ENCODE measurements at regions not wholly inside any gene's neighbourhood (a gene's known extent, or its start where the extent isn't known, plus 50 kb on each side); places are given as distances from the start of the nearest gene placed in this dataset.

GRCh38 chr20:60286764-60287163 lies 328.5 kb downstream of the CDH26 start:
- Histone ChIP-seq H3K9me3 (ENCODE audit: severe bottlenecking) (peaks cover 21% of the 10 kb centered on the region), H3K36me3 (no peaks in the 10 kb centered on the region), H3K27me3 (ENCODE audit: insufficient read depth, low read depth, severe bottlenecking) (peaks cover 40% of the 10 kb centered on the region), H3K27ac (no peak overlapping the region), H3K4me3 (ENCODE audit: low read depth, low read length) (no peak overlapping the region)
- DNase-seq = no peak
- TF ChIP-seq CTCF (IDR thresholded peaks at IDR 0.05; ENCODE audit: low read depth, low read length) = no peak

- H3K27ac ChIP-seq = no peak overlapping the region
- H3K4me3 ChIP-seq (ENCODE audit: low read depth, low read length) = no peak overlapping the region
- TF ChIP-seq CTCF (IDR thresholded peaks at IDR 0.05; ENCODE audit: low read depth, low read length) = no peak
Observed at GRCh38 chr20:60288945-60289344, 330.7 kb downstream of the CDH26 start.

GRCh38 chr20:60292001-60292520 lies 333.8 kb downstream of the CDH26 start:
- no peak for DNase-seq
- H3K36me3 ChIP-seq = no peaks in the 10 kb centered on the region
- TF ChIP-seq CTCF (IDR thresholded peaks at IDR 0.05; ENCODE audit: low read depth, low read length) = no peak

More at GRCh38 chr20:60288945-60289344, 330.7 kb downstream of the CDH26 start:
- Histone ChIP-seq H3K9me3 (ENCODE audit: severe bottlenecking) (peaks cover 11% of the 10 kb centered on the region), H3K27me3 (ENCODE audit: insufficient read depth, low read depth, severe bottlenecking) (peaks cover 40% of the 10 kb centered on the region), H3K36me3 (no peaks in the 10 kb centered on the region)
- no peak for DNase-seq

GRCh38 chr20:60294632-60295031 lies 336.4 kb downstream of the CDH26 start:
- Histone ChIP-seq H3K27me3 (ENCODE audit: insufficient read depth, low read depth, severe bottlenecking) (peaks cover 39% of the 10 kb centered on the region), H3K36me3 (no peaks in the 10 kb centered on the region), H3K27ac (no peak overlapping the region), H3K4me3 (ENCODE audit: low read depth, low read length) (no peak overlapping the region), H3K9me3 (ENCODE audit: severe bottlenecking) (peaks cover 4% of the 10 kb centered on the region)
- no peak for DNase-seq
- no peak for TF ChIP-seq CTCF (IDR thresholded peaks at IDR 0.05; ENCODE audit: low read depth, low read length)

More at GRCh38 chr20:60292001-60292520, 333.8 kb downstream of the CDH26 start:
- Histone ChIP-seq H3K27ac (no peak overlapping the region), H3K27me3 (ENCODE audit: insufficient read depth, low read depth, severe bottlenecking) (peaks cover 36% of the 10 kb centered on the region), H3K4me3 (ENCODE audit: low read depth, low read length) (no peak overlapping the region), H3K9me3 (ENCODE audit: severe bottlenecking) (peaks cover 4% of the 10 kb centered on the region)

GRCh38 chr20:60295214-60295613 lies 337.0 kb downstream of the CDH26 start:
- Histone ChIP-seq H3K27ac (no peak overlapping the region), H3K36me3 (no peaks in the 10 kb centered on the region), H3K9me3 (ENCODE audit: severe bottlenecking) (peaks cover 4% of the 10 kb centered on the region), H3K27me3 (ENCODE audit: insufficient read depth, low read depth, severe bottlenecking) (peaks cover 42% of the 10 kb centered on the region), H3K4me3 (ENCODE audit: low read depth, low read length) (no peak overlapping the region)
- no peak for TF ChIP-seq CTCF (IDR thresholded peaks at IDR 0.05; ENCODE audit: low read depth, low read length)
- DNase-seq = no peak

- H3K27ac ChIP-seq = no peak overlapping the region
- no peaks in the 10 kb centered on the region for H3K9me3 ChIP-seq (ENCODE audit: severe bottlenecking)
- TF ChIP-seq CTCF (IDR thresholded peaks at IDR 0.05; ENCODE audit: low read depth, low read length) = no peak
- no peak overlapping the region for H3K4me3 ChIP-seq (ENCODE audit: low read depth, low read length)
- peaks cover 58% of the 10 kb centered on the region for H3K27me3 ChIP-seq (ENCODE audit: insufficient read depth, low read depth, severe bottlenecking)
- DNase-seq = no peak
- no peaks in the 10 kb centered on the region for H3K36me3 ChIP-seq
Observed at GRCh38 chr20:60297649-60298048, 339.4 kb downstream of the CDH26 start.

Measured in WERI-Rb-1 (cell line).